ENCODE measurements at regions not wholly inside any gene's neighbourhood (a gene's known extent, or its start where the extent isn't known, plus 50 kb on each side); places are given as distances from the start of the nearest gene placed in this dataset.

DNA sequence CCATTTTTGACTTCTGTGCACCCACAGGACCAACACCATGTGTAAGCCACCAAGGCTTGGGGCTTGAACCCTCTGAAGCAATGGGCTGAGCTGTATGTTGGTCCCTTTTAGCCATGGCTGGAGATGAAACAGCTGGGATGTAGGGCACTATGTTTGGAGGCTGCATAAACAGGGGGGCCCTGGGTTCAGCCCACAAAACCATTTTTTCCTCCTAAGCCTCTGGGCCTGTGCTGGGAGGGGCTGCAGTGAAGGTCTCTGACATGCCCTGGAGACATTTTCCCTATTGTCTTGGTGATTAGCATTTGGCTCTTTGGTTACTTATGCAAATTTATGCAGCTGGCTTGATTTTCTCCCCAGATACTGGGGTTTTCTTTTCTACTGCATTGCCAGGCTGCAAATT lies 144.9 kb downstream of the ZNF326 start:
- DNase-seq (ENCODE audit: low spot score): no peak

DNA sequence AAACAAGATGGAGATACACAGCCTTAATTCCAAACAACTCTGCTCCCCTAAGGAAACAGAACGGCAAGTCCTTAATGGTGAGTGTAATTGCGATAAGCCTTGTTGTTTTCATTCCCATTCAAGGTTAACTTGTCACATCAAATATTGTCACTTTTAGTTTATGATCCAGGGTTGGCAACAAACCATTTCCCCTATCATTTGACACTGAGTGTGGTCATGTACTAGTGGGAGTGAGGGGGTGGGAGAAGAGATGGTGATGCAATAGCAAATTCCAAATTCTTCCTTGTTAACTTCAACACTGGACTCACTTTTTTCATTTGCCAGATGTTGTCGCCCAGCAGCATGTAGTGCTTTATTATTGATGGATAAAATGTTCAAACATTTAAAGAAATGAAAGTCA lies 140.4 kb downstream of the ZNF326 start:
- DNase-seq (ENCODE audit: low spot score): no peak

DNA sequence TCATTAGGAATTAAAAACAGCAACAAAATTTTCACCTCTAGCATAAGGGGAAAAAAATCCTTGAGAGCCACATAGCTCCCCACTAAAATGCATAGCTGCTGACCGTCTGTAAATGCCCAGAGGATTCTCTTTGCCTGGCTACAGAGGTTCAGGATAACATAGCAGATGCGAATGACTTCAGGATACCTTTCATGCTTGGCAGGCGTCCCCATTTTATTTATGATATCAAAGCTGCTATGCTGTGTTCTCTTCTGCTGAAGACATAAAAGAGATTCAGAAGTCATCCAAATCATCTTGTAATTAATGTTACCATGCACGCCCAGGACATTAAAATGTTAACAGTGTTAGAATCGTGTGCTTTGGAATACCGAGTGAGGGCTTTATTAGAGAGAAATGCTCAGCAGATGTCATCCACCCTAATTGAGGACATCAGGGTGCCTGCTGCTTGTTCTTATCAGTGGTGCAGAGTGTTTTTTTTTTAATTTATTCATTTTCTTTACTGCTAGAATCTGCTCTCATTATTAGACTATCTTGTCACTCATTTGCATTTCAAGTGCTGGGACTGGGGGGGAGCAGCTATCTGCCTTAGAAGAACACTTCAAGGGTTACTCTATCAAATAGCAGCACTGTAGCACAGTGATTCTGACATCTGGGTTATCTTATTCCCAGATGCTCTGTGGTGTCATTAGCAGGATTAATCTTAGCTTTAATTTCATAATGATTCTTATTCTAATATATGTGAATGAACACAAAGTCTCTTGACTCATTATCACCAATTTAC lies 139.5 kb downstream of the ZNF326 start:
- no peak for DNase-seq (ENCODE audit: low spot score)

DNA sequence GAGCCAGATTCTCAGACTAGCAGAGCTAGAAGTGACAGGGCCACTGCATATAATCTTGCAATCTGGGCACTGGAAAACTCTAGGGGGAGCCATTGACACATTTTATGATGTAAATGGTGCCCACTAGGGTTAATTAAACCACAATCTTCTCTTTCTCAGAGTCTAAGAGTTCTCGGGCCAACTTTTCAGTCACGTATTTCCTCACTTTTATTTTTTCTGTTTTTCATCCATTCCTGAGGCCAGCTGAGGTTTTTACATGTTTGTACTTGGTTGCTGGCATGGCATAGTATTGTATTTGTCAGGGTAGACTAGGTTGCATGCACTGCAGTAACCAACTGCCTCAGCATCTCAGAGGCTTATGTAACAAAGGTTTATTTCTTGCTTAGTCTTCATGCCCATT lies 138.2 kb downstream of the ZNF326 start:
- no peak for DNase-seq (ENCODE audit: low spot score)

DNA sequence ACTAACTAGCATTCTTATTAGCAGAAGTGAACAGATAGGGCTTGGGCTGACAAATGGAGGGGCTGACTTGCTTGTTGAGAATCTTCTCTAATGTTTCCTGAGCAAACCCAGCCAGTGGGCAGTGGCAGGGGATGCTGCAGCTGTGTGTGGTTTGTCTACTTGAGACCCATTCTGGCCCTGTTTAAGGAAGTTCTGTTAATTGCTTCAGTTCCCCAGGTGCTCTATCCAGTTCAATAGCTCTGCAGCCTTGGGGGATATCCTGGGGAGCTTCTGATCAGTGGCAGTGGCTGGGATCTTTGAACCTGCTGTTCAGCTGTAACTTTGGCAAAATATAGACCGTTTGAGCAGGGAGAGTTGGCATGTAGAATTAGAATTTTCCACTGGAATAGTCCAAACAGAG lies 137.4 kb downstream of the ZNF326 start:
- no peak for DNase-seq (ENCODE audit: low spot score)

GRCh38 chr1:90127288-90127953 lies 132.5 kb downstream of the ZNF326 start:
- DNase-seq (ENCODE audit: low spot score): no peak

DNA sequence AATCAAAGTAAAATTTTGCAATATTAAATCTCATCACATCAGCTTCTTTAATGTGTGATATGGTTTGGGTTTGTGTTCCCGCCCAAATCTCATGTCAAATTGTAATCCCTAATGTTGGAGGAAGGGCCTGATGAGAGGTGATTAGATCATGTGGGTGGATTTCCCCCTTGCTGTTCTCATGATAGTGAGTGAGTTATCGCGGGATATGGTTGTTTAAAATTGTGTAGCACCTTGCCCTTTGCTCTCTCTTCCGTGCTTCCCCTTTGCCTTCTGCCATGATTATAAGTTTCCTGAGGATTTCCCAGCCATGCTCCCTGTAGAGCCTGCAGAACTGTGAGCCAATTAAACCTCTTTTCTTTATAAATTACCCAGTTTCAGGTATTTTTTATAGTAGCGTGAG lies 131.9 kb downstream of the ZNF326 start:
- DNase-seq (ENCODE audit: low spot score): no peak

GRCh38 chr1:90122654-90123340 lies 127.9 kb downstream of the ZNF326 start:
- DNase-seq (ENCODE audit: low spot score): no peak

DNA sequence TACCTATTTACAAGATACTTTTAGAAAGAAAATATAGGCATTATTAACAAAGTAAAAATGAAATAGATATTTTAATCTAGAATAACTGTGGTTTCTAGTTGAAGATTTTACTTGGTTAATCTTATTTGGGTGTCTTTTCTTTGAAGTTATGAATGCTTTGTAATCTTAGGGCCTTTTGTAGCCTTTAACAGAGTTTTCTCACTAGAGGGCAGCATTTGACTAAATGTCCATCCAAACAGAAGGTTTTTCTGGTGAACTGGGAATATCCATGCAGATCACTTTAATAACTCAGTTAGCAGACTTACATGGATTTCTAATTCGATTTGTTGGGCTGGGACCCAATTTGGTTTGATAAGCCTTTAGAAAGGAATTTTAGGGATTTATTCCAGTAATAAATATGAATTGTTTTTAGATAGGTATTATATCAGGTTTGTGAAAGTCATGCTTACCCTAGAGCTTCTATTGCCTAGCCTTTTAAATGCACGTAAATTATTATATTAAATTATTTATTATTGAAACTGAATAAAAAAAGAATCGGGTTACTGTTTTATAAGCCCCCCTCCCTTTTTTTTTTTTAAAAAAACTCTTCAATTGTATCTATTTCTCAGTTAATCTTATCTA lies 119.7 kb downstream of the ZNF326 start:
- peak; percentile 10 for DNase-seq (ENCODE audit: low spot score)

- no peak for DNase-seq (ENCODE audit: low spot score)
Measured at GRCh38 chr1:90107990-90108389, 113.1 kb downstream of the ZNF326 start.

DNA sequence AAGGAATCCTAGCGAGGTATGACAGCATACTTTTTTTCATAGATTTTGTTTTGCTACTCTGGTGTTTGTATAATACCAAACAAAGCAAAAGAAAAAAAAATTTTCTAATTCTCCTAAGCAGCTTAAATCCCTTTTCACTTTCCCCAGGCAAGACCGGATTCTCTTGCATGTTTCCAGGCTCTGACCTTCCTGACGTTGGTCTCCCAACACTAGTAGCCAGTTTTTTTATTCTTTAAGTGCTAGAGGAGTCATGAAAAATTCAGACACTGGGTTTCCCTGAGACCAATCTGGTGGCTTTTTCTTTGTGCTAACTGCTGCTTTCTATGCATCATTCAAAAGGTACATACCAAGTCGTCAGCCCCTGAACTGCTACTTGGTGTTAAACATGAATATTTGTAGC lies 111.4 kb downstream of the ZNF326 start:
- no peak for DNase-seq (ENCODE audit: low spot score)

DNA sequence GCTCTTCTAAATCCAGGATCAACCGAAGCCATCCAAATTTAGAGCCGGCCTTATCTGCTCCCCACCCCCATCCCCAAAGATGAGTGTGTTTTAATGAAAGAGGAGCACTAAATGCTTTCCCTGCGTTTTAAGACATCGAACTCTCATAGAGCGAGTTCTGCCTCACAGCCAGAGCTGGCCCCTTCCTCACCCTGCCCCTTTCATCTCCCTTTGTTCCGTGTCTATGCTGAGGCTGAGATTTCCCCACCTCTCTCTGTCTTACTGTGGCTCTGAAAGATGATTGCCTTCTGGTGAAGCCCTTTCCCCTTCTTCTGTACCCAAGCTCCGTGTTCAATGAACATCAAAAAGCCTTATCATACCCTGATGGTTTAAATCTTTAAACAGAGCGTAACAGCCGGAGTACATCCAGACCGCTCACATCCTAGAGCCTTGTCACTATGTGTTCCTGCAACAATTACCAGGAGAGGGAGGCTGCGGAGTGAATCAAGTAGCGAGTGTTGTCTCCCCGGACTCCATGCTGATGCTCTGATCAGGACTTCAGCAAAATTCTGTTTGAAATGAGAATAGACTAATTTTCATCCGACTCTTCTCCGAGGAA lies 110.1 kb downstream of the ZNF326 start:
- no peak for DNase-seq (ENCODE audit: low spot score)

- no peak for DNase-seq (ENCODE audit: low spot score)
Measured at GRCh38 chr1:90100566-90100965, 105.7 kb downstream of the ZNF326 start.

GRCh38 chr1:90092441-90092840 lies 97.5 kb downstream of the ZNF326 start:
- DNase-seq (ENCODE audit: low spot score): no peak

Data from putamen (tissue), 1 donor.